B cell (primary cell): ENCODE measurements at regions not wholly inside any gene's neighbourhood (a gene's known extent, or its start where the extent isn't known, plus 50 kb on each side); places are given as distances from the start of the nearest gene placed in this dataset.

Experiments used
- ATAC-seq: fragments of 200-7000 bp; cut with Tn5 transposase; one replicate; pipeline ENCODE4 v1.10.0; 2021; ENCODE audit warnings: low read depth, mild to moderate bottlenecking, moderate number of reproducible peaks, moderate library complexity
- CTCF ChIA-PET: fragments of 350-600 bp; sonication (Branson Sonifier 250); formaldehyde crosslinking; loops from one replicate; lab custom pipeline; 2021; ENCODE audit warnings: antibody characterized with exemption, inconsistent platforms; lab: Charles Lee
- POLR2A ChIA-PET: fragments of 350-600 bp; sonication (Branson Sonifier 250); formaldehyde crosslinking; loops from one replicate; lab custom pipeline; 2021; ENCODE audit warnings: antibody characterized with exemption; lab: Charles Lee
- DNase-seq: peaks from one replicate; pipeline ENCODE4 v3.0.0; 2013
- H2AFZ ChIP-seq: 2 replicates; pipeline ENCODE4 v1.6.1; 2012; ENCODE audit warnings: mild to moderate bottlenecking, low read depth, low read length; ENCODE audit not compliant: insufficient read depth, poor library complexity, severe bottlenecking
- H3K27ac ChIP-seq, 2 donors: 1 replicate in 1 of 2; 2 replicates in 1 of 2; pipeline ENCODE4 v1.5.1; 2012 to 2013; ENCODE audit warnings: low read length in 2 of 2, mild to moderate bottlenecking in 2 of 2, moderate library complexity in 1 of 2
- H3K27me3 ChIP-seq, 4 experiments: fragments of 200-600 bp in 1 of 4; sonication (generic) in 1 of 4; replicated peaks in 1 of 4; 1 replicate in 2 of 4; 2 replicates in 2 of 4; pipeline versions ENCODE4 v1.6.1 to v1.7.0; 2013 to 2016; ENCODE audit warnings: low read length in 3 of 4, mild to moderate bottlenecking in 2 of 4, mixed read lengths in 1 of 4, moderate library complexity in 1 of 4; ENCODE audit not compliant: insufficient read depth in 4 of 4, control insufficient read depth in 3 of 4; ENCODE audit errors: control extremely low read depth in 1 of 4
- H3K36me3 ChIP-seq, 2 experiments: replicated peaks in 1 of 2; 1 replicate in 1 of 2; 2 replicates in 1 of 2; pipeline versions ENCODE4 v1.6.1 to v1.7.1; 2013; ENCODE audit warnings: low read length in 1 of 2; ENCODE audit not compliant: insufficient read depth in 2 of 2, control insufficient read depth in 1 of 2; ENCODE audit errors: control extremely low read depth in 1 of 2, extremely low read depth in 1 of 2
- H3K4me1 ChIP-seq, 2 donors: fragments of 200-600 bp in 1 of 2; sonication (generic) in 1 of 2; 1 replicate in 1 of 2; 2 replicates in 1 of 2; pipeline versions ENCODE4 v1.5.1 to v1.6.1; 2013 to 2017; ENCODE audit warnings: low read length in 2 of 2; ENCODE audit not compliant: control insufficient read depth in 2 of 2, insufficient read depth in 2 of 2
- H3K4me2 ChIP-seq: replicated peaks from 2 replicates; pipeline ENCODE3; 2012; ENCODE audit warnings: mild to moderate bottlenecking, low read depth, low read length; ENCODE audit not compliant: poor library complexity, severe bottlenecking
- H3K4me3 ChIP-seq, 5 experiments: fragments of 200-600 bp in 1 of 5; sonication (generic) in 1 of 5; 1 replicate in 3 of 5; 2 replicates in 2 of 5; pipeline versions ENCODE4 v1.5.1 to v1.7.0; 2011 to 2016; ENCODE audit warnings: low read length in 4 of 5, mild to moderate bottlenecking in 4 of 5, low read depth in 2 of 5, control low read depth in 1 of 5, moderate library complexity in 1 of 5; ENCODE audit not compliant: insufficient read depth in 1 of 5; ENCODE audit errors: control extremely low read depth in 1 of 5, extremely low read depth in 1 of 5
- H3K79me2 ChIP-seq: fragments of 200-600 bp; sonication (generic); one replicate; pipeline ENCODE4 v1.6.0; 2016; ENCODE audit warnings: low read length; ENCODE audit not compliant: control insufficient read depth, insufficient read depth
- H3K9ac ChIP-seq: fragments of 200-600 bp; sonication (generic); 2 replicates; pipeline ENCODE4 v1.6.1; 2017; ENCODE audit warnings: mild to moderate bottlenecking, low read length, moderate library complexity
- H3K9me3 ChIP-seq, 3 donors: one replicate each; pipeline versions ENCODE4 v1.6.1 to v1.7.1; 2013; ENCODE audit warnings: low read length in 2 of 3; ENCODE audit not compliant: control insufficient read depth in 2 of 3, insufficient read depth in 1 of 3; ENCODE audit errors: control extremely low read depth in 1 of 3
- H4K20me1 ChIP-seq: 2 replicates; pipeline ENCODE4 v1.6.0; 2012; ENCODE audit warnings: mild to moderate bottlenecking, low read length; ENCODE audit not compliant: insufficient read depth, control insufficient read depth, poor library complexity, severe bottlenecking
- H3K27ac Mint-ChIP-seq: one replicate; pipeline ENCODE4 v1.8.0; 2021; ENCODE audit warnings: mixed read lengths
- H3K27me3 Mint-ChIP-seq: one replicate; pipeline ENCODE4 v1.8.0; 2021; ENCODE audit warnings: mixed read lengths
- H3K4me1 Mint-ChIP-seq: one replicate; pipeline ENCODE4 v1.8.0; 2021; ENCODE audit warnings: mixed read lengths
- H3K4me3 Mint-ChIP-seq: one replicate; pipeline ENCODE4 v1.8.0; 2021; ENCODE audit warnings: mixed read lengths
- H3K9me3 Mint-ChIP-seq: one replicate; pipeline ENCODE4 v1.8.0; 2022; ENCODE audit warnings: mixed read lengths; ENCODE audit not compliant: insufficient read depth
- CTCF ChIP-seq: fragments of 200-600 bp; IDR thresholded peaks from one replicate; pipeline ENCODE4 v1.8.0; 2022; ENCODE audit warnings: antibody characterized with exemption, mild to moderate bottlenecking
- EZH2 ChIP-seq: IDR thresholded peaks from 2 replicates; pipeline ENCODE4 v1.6.1; 2012; ENCODE audit warnings: borderline replicate concordance, low read depth, mild to moderate bottlenecking, moderate library complexity, low read length; ENCODE audit not compliant: insufficient read depth, poor library complexity, severe bottlenecking
- WGBS: methylation state at CpG from one replicate; pipeline ENCODE4 v1.1.5; 2013; ENCODE audit warnings: missing lambda C conversion rate; ENCODE audit not compliant: insufficient coverage; 5-methylcytosine and 5-hydroxymethylcytosine counted together
- intact Hi-C: fragments of 100-400 bp; cut with micrococcal nuclease; formaldehyde crosslinking; loops from one replicate; pipeline ENCODE4 v1.10.0; 2022

DNA sequence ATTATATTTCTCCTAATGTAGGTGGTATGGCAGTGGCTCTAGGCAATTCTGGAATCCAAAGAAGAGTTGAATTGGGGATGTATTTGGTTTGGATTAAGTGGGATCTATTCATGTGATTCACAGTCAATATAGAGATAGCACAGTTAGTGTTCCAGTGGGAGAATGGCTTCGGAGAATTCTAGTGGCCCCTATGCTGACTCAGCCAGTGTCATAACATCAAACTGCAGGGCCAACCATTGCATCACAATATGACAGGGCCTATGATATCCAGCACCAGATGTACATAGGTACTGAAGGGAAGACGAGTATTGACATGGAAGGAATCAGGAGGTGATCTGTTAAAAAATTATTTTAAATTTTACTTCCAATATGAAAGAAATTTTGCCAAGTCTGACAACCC, 302.8 kb upstream of the UBE2E2 start:
- ChIA-PET CTCF (no interaction called here), POLR2A (no interaction called here)
- H3K27me3 ChIP-seq = no peaks in the 10 kb centered on the region
- Mint-ChIP-seq H3K4me3 (no peak overlapping the region), H3K27me3 (peaks cover 7% of the 10 kb centered on the region), H3K4me1 (no peaks in the 10 kb centered on the region), H3K27ac (no peak overlapping the region), H3K9me3 (peaks cover 3% of the 10 kb centered on the region)
- TF ChIP-seq EZH2 (no peak), CTCF (no peak)
- H3K4me2 ChIP-seq = no peak overlapping the region
- H3K27ac ChIP-seq = no peak overlapping the region
- intact Hi-C loops = no loop called here
- no peak overlapping the region for H2AFZ ChIP-seq
- H3K4me3 ChIP-seq = no peak overlapping the region
- no peaks in the 10 kb centered on the region for H3K79me2 ChIP-seq
- DNase-seq (no peak), ATAC-seq (no peak)
- no peaks in the 10 kb centered on the region for H3K4me1 ChIP-seq
- H3K9me3 ChIP-seq = peaks cover 0 to 7% (median 4%) of the 10 kb centered on the region in 3 donors
- no peaks in the 10 kb centered on the region for H3K36me3 ChIP-seq
- no peaks in the 10 kb centered on the region for H4K20me1 ChIP-seq
- no CpG with 5 or more reads among the region's 2 CpGs for WGBS
- H3K9ac ChIP-seq = no peak overlapping the region

GRCh38 chr3:22901684-22902083, 301.4 kb upstream of the UBE2E2 start:
- intact Hi-C loops = no loop called here
- H3K27ac Mint-ChIP-seq = no peak overlapping the region

More at GRCh38 chr3:22901684-22902083, 301.4 kb upstream of the UBE2E2 start:
- Histone ChIP-seq H2AFZ (no peak overlapping the region), H3K9ac (no peak overlapping the region), H3K4me2 (no peak overlapping the region), H3K36me3 (no peaks in the 10 kb centered on the region), H3K9me3 (peaks cover 0 to 7% (median 4%) of the 10 kb centered on the region in 3 donors), H3K27ac (no peak overlapping the region), H3K79me2 (no peaks in the 10 kb centered on the region), H4K20me1 (no peaks in the 10 kb centered on the region), H3K4me1 (no peaks in the 10 kb centered on the region), H3K27me3 (no peaks in the 10 kb centered on the region), H3K4me3 (no peak overlapping the region)
- Mint-ChIP-seq H3K9me3 (peaks cover 3% of the 10 kb centered on the region), H3K4me1 (no peaks in the 10 kb centered on the region), H3K4me3 (no peak overlapping the region), H3K27me3 (peaks cover under 1% of the 10 kb centered on the region)
- ChIA-PET POLR2A (no interaction called here), CTCF (no interaction called here)
- no peak for ATAC-seq
- TF ChIP-seq CTCF (no peak), EZH2 (no peak)
- no peak for DNase-seq
